ENCODE measurements at regions not wholly inside any gene's neighbourhood (a gene's known extent, or its start where the extent isn't known, plus 50 kb on each side); places are given as distances from the start of the nearest gene placed in this dataset.

GRCh38 chr10:21032587-21033319, 135.6 kb upstream of the NEBL start:
- 77% methylated on average over 12 of the region's 12 CpGs for WGBS
- Histone ChIP-seq H3K4me3 (ENCODE audit: low read length in 2 of 2) (no peak overlapping the region), H3K27ac (ENCODE audit: low read depth in 1 of 2, low read length in 1 of 2) (no peak overlapping the region), H3K4me1 (ENCODE audit: control insufficient read depth in 2 of 2, insufficient read depth in 2 of 2, low read length in 2 of 2) (no peaks in the 10 kb centered on the region), H3K9me3 (ENCODE audit: control insufficient read depth in 2 of 2, insufficient read depth in 1 of 2, low read length in 1 of 2) (no peaks in the 10 kb centered on the region), H3K36me3 (ENCODE audit: control insufficient read depth in 2 of 2, insufficient read depth in 2 of 2, low read length in 1 of 2) (no peaks in the 10 kb centered on the region), H3K27me3 (ENCODE audit: control insufficient read depth in 2 of 2, insufficient read depth in 1 of 2, low read length in 1 of 2) (no peaks in the 10 kb centered on the region)
- no peak for DNase-seq (ENCODE audit: low read depth in 6 of 9, low spot score in 9 of 9)

GRCh38 chr10:21031232-21031795, 134.2 kb upstream of the NEBL start:
- no peaks in the 10 kb centered on the region for H3K36me3 ChIP-seq (ENCODE audit: control insufficient read depth in 2 of 2, insufficient read depth in 2 of 2, low read length in 1 of 2)
- DNase-seq (ENCODE audit: low read depth in 6 of 9, low spot score in 9 of 9) = no peak
- WGBS = 92% methylated on average over 7 of the region's 7 CpGs
- H3K9me3 ChIP-seq (ENCODE audit: control insufficient read depth in 2 of 2, insufficient read depth in 1 of 2, low read length in 1 of 2) = no peaks in the 10 kb centered on the region
- H3K27ac ChIP-seq (ENCODE audit: low read depth in 1 of 2, low read length in 1 of 2) = no peak overlapping the region
- H3K27me3 ChIP-seq (ENCODE audit: control insufficient read depth in 2 of 2, insufficient read depth in 1 of 2, low read length in 1 of 2) = no peaks in the 10 kb centered on the region
- no peak overlapping the region for H3K4me3 ChIP-seq (ENCODE audit: low read length in 2 of 2)
- H3K4me1 ChIP-seq (ENCODE audit: control insufficient read depth in 2 of 2, insufficient read depth in 2 of 2, low read length in 2 of 2) = no peaks in the 10 kb centered on the region

- Histone ChIP-seq H3K9me3 (ENCODE audit: control insufficient read depth in 2 of 2, insufficient read depth in 1 of 2, low read length in 1 of 2) (no peaks in the 10 kb centered on the region), H3K4me1 (ENCODE audit: control insufficient read depth in 2 of 2, insufficient read depth in 2 of 2, low read length in 2 of 2) (no peaks in the 10 kb centered on the region), H3K36me3 (ENCODE audit: control insufficient read depth in 2 of 2, insufficient read depth in 2 of 2, low read length in 1 of 2) (no peaks in the 10 kb centered on the region), H3K27ac (ENCODE audit: low read depth in 1 of 2, low read length in 1 of 2) (no peak overlapping the region), H3K4me3 (ENCODE audit: low read length in 2 of 2) (no peak overlapping the region), H3K27me3 (ENCODE audit: control insufficient read depth in 2 of 2, insufficient read depth in 1 of 2, low read length in 1 of 2) (no peaks in the 10 kb centered on the region)
- WGBS = 92% methylated on average over 10 of the region's 10 CpGs
- DNase-seq (ENCODE audit: low read depth in 6 of 9, low spot score in 9 of 9) = no peak
Observed at GRCh38 chr10:21030091-21030490, 133.0 kb upstream of the NEBL start.

- no peaks in the 10 kb centered on the region for H3K36me3 ChIP-seq (ENCODE audit: control insufficient read depth in 2 of 2, insufficient read depth in 2 of 2, low read length in 1 of 2)
- WGBS = 71% methylated on average over 3 of the region's 3 CpGs
- no peak overlapping the region for H3K4me3 ChIP-seq (ENCODE audit: low read length in 2 of 2)
- no peak overlapping the region for H3K27ac ChIP-seq (ENCODE audit: low read depth in 1 of 2, low read length in 1 of 2)
- no peak for DNase-seq (ENCODE audit: low read depth in 6 of 9, low spot score in 9 of 9)
- H3K9me3 ChIP-seq (ENCODE audit: control insufficient read depth in 2 of 2, insufficient read depth in 1 of 2, low read length in 1 of 2) = no peaks in the 10 kb centered on the region
- H3K27me3 ChIP-seq (ENCODE audit: control insufficient read depth in 2 of 2, insufficient read depth in 1 of 2, low read length in 1 of 2) = no peaks in the 10 kb centered on the region
- H3K4me1 ChIP-seq (ENCODE audit: control insufficient read depth in 2 of 2, insufficient read depth in 2 of 2, low read length in 2 of 2) = no peaks in the 10 kb centered on the region
Observed at GRCh38 chr10:21022821-21023220, 125.7 kb upstream of the NEBL start.

- Histone ChIP-seq H3K36me3 (ENCODE audit: control insufficient read depth in 2 of 2, insufficient read depth in 2 of 2, low read length in 1 of 2) (no peaks in the 10 kb centered on the region), H3K4me1 (ENCODE audit: control insufficient read depth in 2 of 2, insufficient read depth in 2 of 2, low read length in 2 of 2) (no peaks in the 10 kb centered on the region), H3K9me3 (ENCODE audit: control insufficient read depth in 2 of 2, insufficient read depth in 1 of 2, low read length in 1 of 2) (no peaks in the 10 kb centered on the region), H3K4me3 (ENCODE audit: low read length in 2 of 2) (no peak overlapping the region), H3K27me3 (ENCODE audit: control insufficient read depth in 2 of 2, insufficient read depth in 1 of 2, low read length in 1 of 2) (no peaks in the 10 kb centered on the region), H3K27ac (ENCODE audit: low read depth in 1 of 2, low read length in 1 of 2) (no peak overlapping the region)
- WGBS = 89% methylated on average over 15 of the region's 15 CpGs
- no peak for DNase-seq (ENCODE audit: low read depth in 6 of 9, low spot score in 9 of 9)
Observed at GRCh38 chr10:21021843-21022594, 124.9 kb upstream of the NEBL start.

- no peak overlapping the region for H3K27ac ChIP-seq (ENCODE audit: low read depth in 1 of 2, low read length in 1 of 2)
- no peak overlapping the region for H3K4me3 ChIP-seq (ENCODE audit: low read length in 2 of 2)
- H3K4me1 ChIP-seq (ENCODE audit: control insufficient read depth in 2 of 2, insufficient read depth in 2 of 2, low read length in 2 of 2) = no peaks in the 10 kb centered on the region
- DNase-seq (ENCODE audit: low read depth in 6 of 9, low spot score in 9 of 9) = no peak
- 92% methylated on average over 6 of the region's 6 CpGs for WGBS
- H3K9me3 ChIP-seq (ENCODE audit: control insufficient read depth in 2 of 2, insufficient read depth in 1 of 2, low read length in 1 of 2) = no peaks in the 10 kb centered on the region
- no peaks in the 10 kb centered on the region for H3K27me3 ChIP-seq (ENCODE audit: control insufficient read depth in 2 of 2, insufficient read depth in 1 of 2, low read length in 1 of 2)
- no peaks in the 10 kb centered on the region for H3K36me3 ChIP-seq (ENCODE audit: control insufficient read depth in 2 of 2, insufficient read depth in 2 of 2, low read length in 1 of 2)
Observed at GRCh38 chr10:21021231-21021630, 124.1 kb upstream of the NEBL start.

- Histone ChIP-seq H3K27ac (ENCODE audit: low read depth in 1 of 2, low read length in 1 of 2) (no peak overlapping the region), H3K4me3 (ENCODE audit: low read length in 2 of 2) (no peak overlapping the region), H3K4me1 (ENCODE audit: control insufficient read depth in 2 of 2, insufficient read depth in 2 of 2, low read length in 2 of 2) (no peaks in the 10 kb centered on the region), H3K9me3 (ENCODE audit: control insufficient read depth in 2 of 2, insufficient read depth in 1 of 2, low read length in 1 of 2) (no peaks in the 10 kb centered on the region), H3K36me3 (ENCODE audit: control insufficient read depth in 2 of 2, insufficient read depth in 2 of 2, low read length in 1 of 2) (no peaks in the 10 kb centered on the region), H3K27me3 (ENCODE audit: control insufficient read depth in 2 of 2, insufficient read depth in 1 of 2, low read length in 1 of 2) (no peaks in the 10 kb centered on the region)
- 92% methylated on average over 7 of the region's 7 CpGs for WGBS
- peak in 4 of 9 donors; percentile 5 to 8 (median 6) for DNase-seq (ENCODE audit: low read depth in 6 of 9, low spot score in 9 of 9)
Observed at GRCh38 chr10:21020545-21020944, 123.4 kb upstream of the NEBL start.

- Histone ChIP-seq H3K27ac (ENCODE audit: low read depth in 1 of 2, low read length in 1 of 2) (no peak overlapping the region), H3K9me3 (ENCODE audit: control insufficient read depth in 2 of 2, insufficient read depth in 1 of 2, low read length in 1 of 2) (no peaks in the 10 kb centered on the region), H3K36me3 (ENCODE audit: control insufficient read depth in 2 of 2, insufficient read depth in 2 of 2, low read length in 1 of 2) (no peaks in the 10 kb centered on the region), H3K4me3 (ENCODE audit: low read length in 2 of 2) (no peak overlapping the region), H3K27me3 (ENCODE audit: control insufficient read depth in 2 of 2, insufficient read depth in 1 of 2, low read length in 1 of 2) (no peaks in the 10 kb centered on the region), H3K4me1 (ENCODE audit: control insufficient read depth in 2 of 2, insufficient read depth in 2 of 2, low read length in 2 of 2) (no peaks in the 10 kb centered on the region)
- DNase-seq (ENCODE audit: low read depth in 6 of 9, low spot score in 9 of 9) = no peak
- 87% methylated on average over 6 of the region's 6 CpGs for WGBS
Observed at GRCh38 chr10:21019436-21019835, 122.3 kb upstream of the NEBL start.

GRCh38 chr10:21015851-21016250, 118.7 kb upstream of the NEBL start:
- H3K9me3 ChIP-seq (ENCODE audit: control insufficient read depth in 2 of 2, insufficient read depth in 1 of 2, low read length in 1 of 2) = no peaks in the 10 kb centered on the region
- H3K27ac ChIP-seq (ENCODE audit: low read depth in 1 of 2, low read length in 1 of 2) = no peak overlapping the region
- H3K27me3 ChIP-seq (ENCODE audit: control insufficient read depth in 2 of 2, insufficient read depth in 1 of 2, low read length in 1 of 2) = no peaks in the 10 kb centered on the region
- WGBS = 38% methylated on average over 4 of the region's 4 CpGs
- no peaks in the 10 kb centered on the region for H3K4me1 ChIP-seq (ENCODE audit: control insufficient read depth in 2 of 2, insufficient read depth in 2 of 2, low read length in 2 of 2)
- no peaks in the 10 kb centered on the region for H3K36me3 ChIP-seq (ENCODE audit: control insufficient read depth in 2 of 2, insufficient read depth in 2 of 2, low read length in 1 of 2)
- H3K4me3 ChIP-seq (ENCODE audit: low read length in 2 of 2) = no peak overlapping the region
- no peak for DNase-seq (ENCODE audit: low read depth in 6 of 9, low spot score in 9 of 9)

Measured in thymus (tissue), 11 donors.